HG03060 (cell line): ENCODE measurements at regions not wholly inside any gene's neighbourhood (a gene's known extent, or its start where the extent isn't known, plus 50 kb on each side); places are given as distances from the start of the nearest gene placed in this dataset.

Source experiments
- ATAC-seq: cut with Tn5 transposase; IDR thresholded peaks from one replicate; pipeline ENCODE4 v1.9.1; 2021; ENCODE audit warnings: low read depth, moderate number of reproducible peaks; ENCODE audit not compliant: unreplicated experiment

GRCh38 chr17:34099859-34100515 lies 155.1 kb upstream of the CCL2 start:
- ATAC-seq, result no peak

- no peak for ATAC-seq
Measured at GRCh38 chr17:34107019-34107418, 148.1 kb upstream of the CCL2 start.

GRCh38 chr17:34110315-34110714 lies 144.8 kb upstream of the CCL2 start:
- no peak for ATAC-seq

- no peak for ATAC-seq
Measured at GRCh38 chr17:34113089-34113488, 142.0 kb upstream of the CCL2 start.

- no peak for ATAC-seq
Measured at GRCh38 chr17:34114174-34114573, 140.9 kb upstream of the CCL2 start.

GRCh38 chr17:34116306-34116705 lies 138.8 kb upstream of the CCL2 start:
- ATAC-seq, result no peak

- ATAC-seq, result no peak
Measured at GRCh38 chr17:34117332-34117731, 137.8 kb upstream of the CCL2 start.

GRCh38 chr17:34117811-34118210 lies 137.3 kb upstream of the CCL2 start:
- ATAC-seq, result no peak

GRCh38 chr17:34118564-34118963 lies 136.5 kb upstream of the CCL2 start:
- ATAC-seq, result no peak

- no peak for ATAC-seq
Measured at GRCh38 chr17:34121311-34121710, 133.8 kb upstream of the CCL2 start.

GRCh38 chr17:34122515-34122914 lies 132.6 kb upstream of the CCL2 start:
- ATAC-seq, result no peak

GRCh38 chr17:34125010-34125409 lies 130.1 kb upstream of the CCL2 start:
- ATAC-seq, result no peak

- ATAC-seq, result no peak
Measured at GRCh38 chr17:34125921-34126320, 129.2 kb upstream of the CCL2 start.

- no peak for ATAC-seq
Measured at GRCh38 chr17:34126496-34126895, 128.6 kb upstream of the CCL2 start.

GRCh38 chr17:34126965-34127364 lies 128.1 kb upstream of the CCL2 start:
- no peak for ATAC-seq

- ATAC-seq, result no peak
Measured at GRCh38 chr17:34130544-34130943, 124.5 kb upstream of the CCL2 start.

- ATAC-seq, result no peak
Measured at GRCh38 chr17:34131386-34131785, 123.7 kb upstream of the CCL2 start.

- ATAC-seq, result no peak
Measured at GRCh38 chr17:34133350-34133749, 121.7 kb upstream of the CCL2 start.

GRCh38 chr17:34135841-34136240 lies 119.2 kb upstream of the CCL2 start:
- ATAC-seq, result no peak

- ATAC-seq, result no peak
Measured at GRCh38 chr17:34140006-34140405, 115.1 kb upstream of the CCL2 start.

GRCh38 chr17:34141590-34141989 lies 113.5 kb upstream of the CCL2 start:
- no peak for ATAC-seq

- no peak for ATAC-seq
Measured at GRCh38 chr17:34143430-34143829, 111.7 kb upstream of the CCL2 start.

- no peak for ATAC-seq
Measured at GRCh38 chr17:34146440-34147043, 108.5 kb upstream of the CCL2 start.
